Caco-2 (cell line): ENCODE measurements at regions not wholly inside any gene's neighbourhood (a gene's known extent, or its start where the extent isn't known, plus 50 kb on each side); places are given as distances from the start of the nearest gene placed in this dataset.

ENCODE experiments used
- BruUV-seq: library from RNA; stranded (reverse); fragments of 400-500 nt; replicated peaks from 2 replicates; lab custom pipeline; 2021; lab: Mats Ljungman, UMichigan
- CTCF ChIA-PET: fragments of 300-600 bp; sonication (Branson Sonifier 250); formaldehyde crosslinking; loops from one replicate; lab custom pipeline; 2022; ENCODE audit warnings: antibody characterized with exemption; lab: Charles Lee
- POLR2A ChIA-PET: fragments of 300-600 bp; sonication (Branson Sonifier 250); formaldehyde crosslinking; loops from one replicate; lab custom pipeline; 2022; ENCODE audit warnings: antibody characterized with exemption; lab: Charles Lee
- DNase-seq, 2 experiments: peaks; one replicate each; pipeline versions ENCODE4 v3.0.0 to v3.0.0-alpha.2; 2020 to 2022
- H3K27me3 ChIP-seq: replicated peaks from 2 replicates; pipeline ENCODE4 v1.6.0; 2011; ENCODE audit warnings: low read length; ENCODE audit not compliant: control insufficient read depth, insufficient read depth
- H3K36me3 ChIP-seq: 2 replicates; pipeline ENCODE4 v1.5.1; 2011; ENCODE audit warnings: low read length; ENCODE audit not compliant: control insufficient read depth, insufficient read depth
- H3K4me1 ChIP-seq: fragments of 250-450 bp; sonication (Bioruptor Pico); 2 replicates; pipeline ENCODE4 v1.5.1; 2020; ENCODE audit warnings: mild to moderate bottlenecking
- H3K4me3 ChIP-seq: 2 replicates; pipeline ENCODE4 v1.5.1; 2011; ENCODE audit warnings: low read depth, mild to moderate bottlenecking, control low read depth, low read length
- H3K9me3 ChIP-seq: fragments of 250-450 bp; sonication (Bioruptor Pico); 2 replicates; pipeline ENCODE4 v1.5.1; 2020; ENCODE audit warnings: mild to moderate bottlenecking, moderate library complexity
- H3K27ac Mint-ChIP-seq: one replicate; pipeline ENCODE4 v1.8.0; 2022; ENCODE audit warnings: mixed read lengths; ENCODE audit not compliant: unreplicated experiment
- H3K27me3 Mint-ChIP-seq: one replicate; pipeline ENCODE4 v1.8.0; 2022; ENCODE audit warnings: mixed read lengths; ENCODE audit not compliant: insufficient read depth, unreplicated experiment
- H3K36me3 Mint-ChIP-seq: one replicate; pipeline ENCODE4 v1.8.0; 2022; ENCODE audit warnings: mild to moderate bottlenecking, mixed read lengths; ENCODE audit not compliant: insufficient read depth, unreplicated experiment
- H3K4me1 Mint-ChIP-seq: one replicate; pipeline ENCODE4 v1.8.0; 2022; ENCODE audit warnings: low read depth, mixed read lengths; ENCODE audit not compliant: unreplicated experiment
- H3K4me3 Mint-ChIP-seq: one replicate; pipeline ENCODE4 v1.8.0; 2022; ENCODE audit warnings: mild to moderate bottlenecking, moderate library complexity, mixed read lengths; ENCODE audit not compliant: unreplicated experiment
- H3K9me3 Mint-ChIP-seq: one replicate; pipeline ENCODE4 v1.8.0; 2022; ENCODE audit warnings: mixed read lengths; ENCODE audit not compliant: unreplicated experiment
- CTCF ChIP-seq, 2 experiments: fragments of 200-600 bp in 1 of 2; IDR thresholded peaks; 1 replicate in 1 of 2; 2 replicates in 1 of 2; pipeline versions ENCODE4 v1.5.1 to v1.8.0; 2011 to 2022; ENCODE audit warnings: antibody characterized with exemption in 1 of 2, control low read depth in 1 of 2, inconsistent platforms in 1 of 2, low read depth in 1 of 2, low read length in 1 of 2, mild to moderate bottlenecking in 1 of 2, moderate library complexity in 1 of 2; ENCODE audit not compliant: insufficient read depth in 1 of 2, severe bottlenecking in 1 of 2, unreplicated experiment in 1 of 2
- intact Hi-C: fragments of 100-400 bp; cut with micrococcal nuclease; formaldehyde crosslinking; loops from one replicate; pipeline ENCODE4 v1.10.0; 2022; ENCODE audit not compliant: unreplicated experiment

DNA sequence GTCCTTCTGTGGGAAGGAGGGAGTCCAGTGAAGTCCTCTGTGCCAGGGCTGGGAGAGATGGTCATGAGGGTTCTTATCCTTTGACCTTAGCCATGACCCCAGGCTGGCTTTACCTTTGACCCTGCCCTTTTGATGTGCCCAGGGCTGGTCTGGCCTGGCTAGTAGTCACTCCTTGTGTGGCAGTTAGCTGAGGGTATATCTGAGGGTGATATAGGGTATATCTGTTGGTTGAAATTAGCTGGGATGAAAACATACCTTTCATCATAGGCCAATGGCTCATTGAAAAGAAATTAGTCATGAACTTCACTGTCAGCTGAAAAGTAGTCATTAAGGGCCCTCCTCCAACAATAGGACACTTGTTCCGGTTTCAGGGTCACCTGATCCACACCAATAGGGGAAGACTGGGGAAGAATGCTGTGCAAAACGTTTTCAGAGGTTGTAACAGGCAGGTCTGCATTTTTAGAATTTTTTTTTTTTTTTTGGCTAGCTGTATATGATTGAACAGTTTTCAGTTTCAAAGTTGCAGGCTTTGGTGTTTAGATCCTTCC is 74.6 kb upstream of the STOX2 start:
- H3K36me3 Mint-ChIP-seq, result no peaks in the 10 kb centered on the region
- POLR2A ChIA-PET, result no interaction called here
- no peak overlapping the region for H3K4me3 Mint-ChIP-seq
- H3K4me1 Mint-ChIP-seq, result no peaks in the 10 kb centered on the region
- intact Hi-C loops, result no loop called here
- BruUV-seq, result no TSS peak
- DNase-seq, result no peak
- H3K9me3 Mint-ChIP-seq, result no peaks in the 10 kb centered on the region
- H3K27me3 Mint-ChIP-seq, result no peaks in the 10 kb centered on the region
- H3K9me3 ChIP-seq, result no peaks in the 10 kb centered on the region
- no peaks in the 10 kb centered on the region for H3K36me3 ChIP-seq
- CTCF ChIA-PET, result no interaction called here
- no peak overlapping the region for H3K27ac Mint-ChIP-seq
- TF ChIP-seq CTCF (IDR thresholded peaks at IDR 0.05; ENCODE audit: insufficient read depth in 1 of 2, low read depth in 1 of 2, low read length in 1 of 2, severe bottlenecking in 1 of 2, unreplicated experiment in 1 of 2), result no peak
- no peaks in the 10 kb centered on the region for H3K27me3 ChIP-seq
- no peak overlapping the region for H3K4me3 ChIP-seq
- H3K4me1 ChIP-seq, result no peaks in the 10 kb centered on the region

DNA sequence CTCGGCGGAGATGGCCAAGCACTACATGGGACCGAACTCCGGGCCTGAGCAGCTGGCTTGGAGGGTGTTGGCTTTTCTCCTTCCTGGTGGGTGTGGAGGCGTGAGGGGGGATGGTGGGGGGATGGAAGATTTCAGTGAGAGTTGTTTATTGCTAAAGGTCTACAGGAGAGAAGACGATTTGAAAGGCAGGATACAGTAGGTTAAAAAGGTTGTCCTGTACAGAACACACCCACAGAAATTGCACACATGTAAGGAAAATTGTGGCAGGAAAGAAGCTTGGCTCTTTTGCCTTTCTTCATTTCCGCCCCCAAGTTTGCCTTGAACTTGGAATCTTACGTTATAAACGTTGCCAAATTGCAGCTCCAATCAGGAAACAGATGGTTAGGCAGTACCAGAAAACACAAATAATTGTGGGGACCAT is 74.1 kb upstream of the STOX2 start:
- Mint-ChIP-seq H3K4me1 (no peaks in the 10 kb centered on the region), H3K9me3 (no peaks in the 10 kb centered on the region), H3K27me3 (no peaks in the 10 kb centered on the region), H3K36me3 (no peaks in the 10 kb centered on the region), H3K4me3 (no peak overlapping the region), H3K27ac (no peak overlapping the region)
- BruUV-seq, result no TSS peak
- intact Hi-C loops, result no loop called here
- no peak for TF ChIP-seq CTCF (IDR thresholded peaks at IDR 0.05; ENCODE audit: insufficient read depth in 1 of 2, low read depth in 1 of 2, low read length in 1 of 2, severe bottlenecking in 1 of 2, unreplicated experiment in 1 of 2)
- no peaks in the 10 kb centered on the region for H3K27me3 ChIP-seq
- H3K36me3 ChIP-seq, result no peaks in the 10 kb centered on the region
- H3K4me1 ChIP-seq, result no peaks in the 10 kb centered on the region
- DNase-seq, result no peak
- no peaks in the 10 kb centered on the region for H3K9me3 ChIP-seq
- CTCF ChIA-PET, result interaction anchor here (0.7 kb wide), 1 partner anchor 317 kb away, joined by 5 read pairs; no protein-coding TSS in a partner anchor
- POLR2A ChIA-PET, result no interaction called here
- no peak overlapping the region for H3K4me3 ChIP-seq

DNA sequence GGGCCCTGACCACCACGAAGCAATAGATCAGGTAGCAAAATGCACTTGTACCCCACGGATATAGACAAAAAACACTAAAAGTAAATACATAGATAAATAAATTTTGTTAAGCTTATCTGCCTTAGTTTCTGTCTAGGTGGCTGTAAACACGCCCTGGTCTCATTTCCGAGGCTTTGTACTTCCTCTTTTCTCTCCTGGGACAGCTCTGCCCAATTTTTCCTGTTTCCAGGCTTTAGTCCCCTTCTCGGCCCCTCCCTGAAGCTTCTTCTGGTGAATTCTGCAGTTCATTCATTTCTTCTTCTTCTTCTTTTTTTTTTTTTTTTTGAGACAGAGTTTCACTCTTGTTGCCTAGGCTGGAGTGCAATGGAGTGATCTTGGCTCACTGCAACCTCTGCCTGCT is 73.4 kb upstream of the STOX2 start:
- Mint-ChIP-seq H3K4me1 (no peaks in the 10 kb centered on the region), H3K27me3 (no peaks in the 10 kb centered on the region), H3K27ac (no peak overlapping the region), H3K36me3 (no peaks in the 10 kb centered on the region), H3K9me3 (no peaks in the 10 kb centered on the region), H3K4me3 (no peak overlapping the region)
- Histone ChIP-seq H3K27me3 (no peaks in the 10 kb centered on the region), H3K4me3 (no peak overlapping the region), H3K9me3 (no peaks in the 10 kb centered on the region), H3K36me3 (no peaks in the 10 kb centered on the region), H3K4me1 (no peaks in the 10 kb centered on the region)
- intact Hi-C loops, result no loop called here
- CTCF ChIA-PET, result interaction anchor here (0.6 to 0.7 kb wide), 3 partner anchors 171 to 416 kb away, joined by 4 to 6 read pairs (median 5); no protein-coding TSS in a partner anchor
- POLR2A ChIA-PET, result no interaction called here
- TF ChIP-seq CTCF (IDR thresholded peaks at IDR 0.05; ENCODE audit: insufficient read depth in 1 of 2, low read depth in 1 of 2, low read length in 1 of 2, severe bottlenecking in 1 of 2, unreplicated experiment in 1 of 2), result no peak
- DNase-seq, result no peak
- no TSS peak for BruUV-seq
